ENCODE measurements at regions not wholly inside any gene's neighbourhood (a gene's known extent, or its start where the extent isn't known, plus 50 kb on each side); places are given as distances from the start of the nearest gene placed in this dataset.

DNA sequence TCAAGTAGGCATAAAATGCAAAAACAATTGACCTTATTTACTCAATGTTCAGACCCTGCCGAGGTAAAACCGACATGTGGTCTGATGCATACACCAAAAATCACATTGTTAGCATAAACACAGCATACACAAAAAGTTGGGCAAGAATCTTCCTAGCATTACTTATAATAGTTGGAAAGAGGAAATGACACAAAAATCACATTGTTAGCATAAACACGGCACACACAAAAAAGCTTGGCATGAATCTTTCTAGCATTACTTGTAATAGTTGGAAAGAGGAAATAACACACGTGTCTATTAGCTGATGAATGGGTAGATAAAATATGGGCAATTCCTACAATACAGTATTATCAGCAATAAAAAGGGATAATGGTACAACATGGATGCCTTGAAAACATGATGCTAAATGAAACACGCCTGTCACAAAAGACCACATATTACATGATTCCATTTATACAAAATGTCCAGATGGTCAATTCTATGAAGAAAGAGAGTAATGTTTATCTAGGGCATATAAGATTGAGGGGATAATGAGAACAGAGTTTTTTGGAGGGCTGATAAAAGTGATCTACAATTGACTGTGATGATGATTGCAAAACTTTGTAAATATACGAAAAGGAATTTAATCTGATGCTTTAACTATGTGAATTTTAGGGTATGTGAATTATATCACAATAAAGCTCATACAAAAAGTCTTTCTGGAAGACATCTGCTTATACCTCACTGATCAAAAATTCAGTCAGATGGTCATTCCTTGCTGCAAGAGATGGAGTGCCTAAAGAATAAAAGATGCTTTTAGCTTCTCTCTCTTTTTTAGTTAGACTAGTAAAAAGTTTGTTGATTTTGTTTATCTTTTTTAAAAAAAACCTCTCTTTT lies 1019.5 kb upstream of the CITED2 start:
- no peak for ATAC-seq (ENCODE audit: low FRiP score)
- DNase-seq (ENCODE audit: low spot score): no peak
- TF ChIP-seq, protein P1, sequence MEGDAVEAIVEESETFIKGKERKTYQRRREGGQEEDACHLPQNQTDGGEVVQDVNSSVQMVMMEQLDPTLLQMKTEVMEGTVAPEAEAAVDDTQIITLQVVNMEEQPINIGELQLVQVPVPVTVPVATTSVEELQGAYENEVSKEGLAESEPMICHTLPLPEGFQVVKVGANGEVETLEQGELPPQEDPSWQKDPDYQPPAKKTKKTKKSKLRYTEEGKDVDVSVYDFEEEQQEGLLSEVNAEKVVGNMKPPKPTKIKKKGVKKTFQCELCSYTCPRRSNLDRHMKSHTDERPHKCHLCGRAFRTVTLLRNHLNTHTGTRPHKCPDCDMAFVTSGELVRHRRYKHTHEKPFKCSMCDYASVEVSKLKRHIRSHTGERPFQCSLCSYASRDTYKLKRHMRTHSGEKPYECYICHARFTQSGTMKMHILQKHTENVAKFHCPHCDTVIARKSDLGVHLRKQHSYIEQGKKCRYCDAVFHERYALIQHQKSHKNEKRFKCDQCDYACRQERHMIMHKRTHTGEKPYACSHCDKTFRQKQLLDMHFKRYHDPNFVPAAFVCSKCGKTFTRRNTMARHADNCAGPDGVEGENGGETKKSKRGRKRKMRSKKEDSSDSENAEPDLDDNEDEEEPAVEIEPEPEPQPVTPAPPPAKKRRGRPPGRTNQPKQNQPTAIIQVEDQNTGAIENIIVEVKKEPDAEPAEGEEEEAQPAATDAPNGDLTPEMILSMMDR (IDR thresholded peaks at IDR 0.05): no peak

DNA sequence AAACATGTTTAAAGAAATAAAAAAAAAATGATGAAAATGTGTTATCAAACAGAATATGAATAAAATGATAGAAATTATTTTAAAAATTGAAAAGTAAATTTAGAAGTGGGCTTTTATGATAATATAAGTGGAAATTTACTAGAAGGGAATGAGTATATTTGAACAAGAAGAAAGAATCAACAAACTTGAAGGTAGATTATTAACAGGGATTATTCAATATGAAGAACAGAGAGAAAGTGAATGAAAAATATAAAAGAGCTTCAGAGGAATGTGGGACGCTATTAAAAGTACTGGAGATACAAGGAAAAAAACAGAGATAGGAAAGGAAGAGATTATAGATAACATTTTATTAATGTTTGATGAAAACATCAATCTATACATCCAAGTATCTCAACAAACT lies 1014.4 kb upstream of the CITED2 start:
- ATAC-seq (ENCODE audit: low FRiP score) (no peak), DNase-seq (ENCODE audit: low spot score) (no peak)
- TF ChIP-seq, protein P1 (IDR thresholded peaks at IDR 0.05): no peak

DNA sequence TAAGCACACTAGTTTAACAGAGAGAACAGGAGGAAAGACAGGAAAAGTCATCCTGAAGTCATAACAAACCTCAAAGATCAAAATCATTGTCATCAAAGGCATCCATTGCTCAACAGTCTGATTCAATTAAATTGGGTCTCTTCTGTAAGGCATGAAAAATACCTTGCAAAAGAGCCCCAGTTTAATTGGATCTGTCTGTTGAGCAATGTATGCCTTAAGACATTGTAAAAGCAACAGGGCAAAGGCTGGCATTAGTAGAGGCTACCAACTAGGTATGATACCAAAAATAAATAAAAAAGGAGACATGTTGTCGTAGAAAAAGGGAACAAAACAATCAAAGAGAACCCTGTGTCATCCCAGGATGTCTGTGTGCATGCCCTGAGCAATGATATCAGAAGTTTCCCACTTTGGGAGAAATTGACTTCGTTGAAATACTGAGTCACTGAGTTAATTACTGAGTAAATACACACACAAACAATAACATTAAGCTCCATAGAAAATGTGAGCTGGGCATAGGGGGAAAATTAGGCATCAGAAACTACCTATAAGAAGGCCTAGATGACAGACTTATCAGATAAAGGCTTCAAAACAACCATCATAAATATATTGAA lies 1013.8 kb upstream of the CITED2 start:
- ATAC-seq (ENCODE audit: low FRiP score) (no peak), DNase-seq (ENCODE audit: low spot score) (no peak)
- TF ChIP-seq, protein P1 (IDR thresholded peaks at IDR 0.05): no peak

DNA sequence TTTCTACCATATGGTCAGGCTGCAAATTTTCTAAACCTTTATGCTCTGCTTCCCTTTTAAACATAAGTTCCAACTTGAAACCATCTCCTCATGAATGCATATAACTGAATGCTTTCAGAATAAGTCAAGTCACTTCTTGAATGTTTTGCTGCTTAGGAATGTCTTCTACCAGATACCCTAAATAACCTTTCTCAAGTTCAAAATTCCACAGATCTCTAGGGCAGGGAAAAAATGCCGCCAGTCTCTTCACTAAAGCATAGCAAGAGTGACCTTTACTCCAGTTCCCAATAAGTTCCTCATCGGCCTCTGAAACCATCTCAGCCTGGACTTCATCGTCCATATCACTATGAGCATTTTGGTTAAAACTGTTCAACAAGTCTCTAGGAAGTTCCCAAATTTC lies 1011.2 kb upstream of the CITED2 start:
- no peak for ATAC-seq (ENCODE audit: low FRiP score)
- DNase-seq (ENCODE audit: low spot score): no peak
- TF ChIP-seq, protein P1 (IDR thresholded peaks at IDR 0.05): no peak

DNA sequence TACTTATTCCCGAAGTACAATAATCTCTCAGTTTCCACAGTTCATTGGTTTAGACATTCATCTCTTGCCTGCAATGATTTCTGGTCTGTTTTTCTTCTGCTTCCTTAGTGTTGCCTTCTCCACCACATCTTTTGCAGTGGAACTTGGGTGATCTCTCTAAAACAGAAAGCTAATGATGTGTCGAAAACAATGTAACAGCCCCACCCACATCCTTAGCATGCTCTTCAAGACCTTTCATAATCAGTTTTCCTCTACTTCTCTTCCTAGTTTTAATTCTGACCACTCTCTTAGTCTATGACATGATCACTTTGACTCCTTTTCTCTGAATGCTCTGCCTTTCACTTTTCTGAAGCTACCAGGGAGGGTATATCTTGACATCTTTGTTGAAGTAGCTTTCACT lies 1007.9 kb upstream of the CITED2 start:
- no peak for ATAC-seq (ENCODE audit: low FRiP score)
- TF ChIP-seq, protein P1 (IDR thresholded peaks at IDR 0.05): no peak

DNA sequence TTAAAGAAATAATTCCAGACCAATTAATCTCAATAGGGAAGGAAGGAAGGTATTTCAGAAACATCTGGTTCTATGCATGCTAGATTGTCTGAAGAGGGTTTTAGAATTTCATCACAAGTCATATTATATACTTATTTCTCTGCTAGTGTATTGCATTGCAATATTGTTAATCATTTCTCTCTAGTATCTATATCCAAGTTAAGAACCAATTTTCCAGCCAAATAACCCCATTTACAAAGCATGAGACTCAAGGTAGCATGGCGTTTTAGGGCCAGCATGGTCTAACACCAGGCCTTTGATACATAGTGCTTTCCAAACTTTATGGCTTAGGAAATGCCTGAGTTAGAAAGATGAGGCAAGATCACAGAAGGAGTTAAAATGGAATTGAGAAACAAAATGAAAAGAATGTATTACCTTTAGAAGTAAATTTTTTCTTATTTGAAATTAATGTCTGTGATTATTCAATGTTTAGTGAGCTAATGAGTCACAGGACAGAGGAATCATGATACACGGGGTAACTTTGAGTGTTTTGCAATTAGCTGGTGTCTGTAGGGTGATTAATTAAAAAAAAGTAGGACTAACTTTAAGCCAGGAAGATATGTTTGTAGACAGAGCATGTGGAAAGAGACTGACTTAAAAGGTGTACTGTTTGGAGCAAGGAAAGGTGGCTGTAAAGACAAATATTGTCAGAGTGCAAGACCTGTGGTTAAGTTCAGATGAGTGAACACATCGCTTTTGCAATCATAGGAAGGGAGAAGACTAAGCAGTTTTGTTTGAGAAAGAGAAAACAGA lies 1006.2 kb upstream of the CITED2 start:
- TF ChIP-seq, protein P1 (IDR thresholded peaks at IDR 0.05): no peak
- ATAC-seq (ENCODE audit: low FRiP score) (peak; percentile 89), DNase-seq (ENCODE audit: low spot score) (no peak)

More for the DNA sequence above, 1007.9 kb upstream of the CITED2 start:
- DNase-seq (ENCODE audit: low spot score): no peak
